ENCODE measurements at regions not wholly inside any gene's neighbourhood (a gene's known extent, or its start where the extent isn't known, plus 50 kb on each side); places are given as distances from the start of the nearest gene placed in this dataset.

DNA sequence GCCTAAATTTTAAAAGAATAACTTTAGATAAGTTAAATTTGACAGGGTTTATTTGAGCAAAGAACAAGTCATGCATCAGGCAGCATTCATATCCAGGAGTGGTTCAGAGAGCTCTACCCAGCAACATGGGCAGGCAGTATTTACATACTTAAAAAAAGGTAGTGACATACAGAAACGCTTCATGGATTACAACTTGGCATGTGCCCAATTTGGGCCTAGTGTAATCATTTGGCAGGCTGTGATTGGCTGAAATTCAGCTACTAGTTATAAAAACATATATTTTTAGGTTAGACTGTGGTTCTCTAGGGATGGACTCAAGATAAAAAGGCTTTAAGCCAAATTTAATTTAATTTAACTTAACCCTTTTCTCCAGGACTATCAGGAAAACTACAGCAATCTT is 374.0 kb upstream of the ADAMTS16 start:
- FAIRE-seq (no peak), DNase-seq (ENCODE audit: low spot score) (no peak)

DNA sequence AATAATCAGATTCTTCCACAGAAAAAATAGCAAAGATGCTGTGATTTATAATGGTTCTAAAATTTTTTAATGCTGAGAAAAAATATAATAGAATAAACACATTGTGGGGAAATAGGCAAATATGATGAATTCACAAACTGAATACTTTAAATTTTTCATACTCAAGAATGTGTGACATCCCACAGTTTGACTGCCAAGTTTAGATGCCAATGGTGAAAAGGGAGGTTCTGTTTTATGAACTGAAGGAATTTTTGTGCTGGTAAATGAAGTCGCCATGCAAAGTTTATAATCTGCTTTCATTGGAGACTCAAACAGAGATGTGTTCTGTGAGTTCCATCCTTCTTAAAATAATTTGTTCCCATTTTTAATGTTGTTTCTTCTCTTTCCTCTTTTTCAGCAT is 367.5 kb upstream of the ADAMTS16 start:
- FAIRE-seq (peak; percentile 37), DNase-seq (ENCODE audit: low spot score) (no peak)

- FAIRE-seq (no peak), DNase-seq (ENCODE audit: low spot score) (no peak)
These were observed 366.3 kb upstream of the ADAMTS16 start for GRCh38 chr5:4773827-4774317.

- FAIRE-seq (no peak), DNase-seq (ENCODE audit: low spot score) (no peak)
These were observed 362.7 kb upstream of the ADAMTS16 start for GRCh38 chr5:4777435-4777834.

GRCh38 chr5:4780633-4781032 is 359.5 kb upstream of the ADAMTS16 start:
- DNase-seq (ENCODE audit: low spot score): no peak
- FAIRE-seq: no peak

DNA sequence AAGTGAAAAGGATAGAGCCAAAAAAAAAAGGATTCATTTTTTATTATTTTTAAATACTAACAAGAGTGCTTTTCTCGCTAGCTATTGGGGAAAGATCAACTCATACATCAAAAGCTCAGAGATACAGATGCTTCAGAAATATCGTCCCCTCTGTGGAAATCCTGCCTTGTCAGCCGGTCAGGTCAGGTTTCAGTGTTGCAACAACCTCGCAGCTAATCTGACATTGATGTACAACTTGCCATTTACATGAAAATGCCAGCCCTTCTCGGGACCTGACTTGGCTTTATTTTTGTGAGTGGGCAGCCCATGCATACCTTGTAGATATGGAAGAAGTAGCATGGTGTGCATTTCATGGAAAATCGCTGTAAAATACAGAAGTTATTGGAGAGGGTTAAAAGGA is 358.8 kb upstream of the ADAMTS16 start:
- DNase-seq (ENCODE audit: low spot score) (no peak), FAIRE-seq (no peak)

DNA sequence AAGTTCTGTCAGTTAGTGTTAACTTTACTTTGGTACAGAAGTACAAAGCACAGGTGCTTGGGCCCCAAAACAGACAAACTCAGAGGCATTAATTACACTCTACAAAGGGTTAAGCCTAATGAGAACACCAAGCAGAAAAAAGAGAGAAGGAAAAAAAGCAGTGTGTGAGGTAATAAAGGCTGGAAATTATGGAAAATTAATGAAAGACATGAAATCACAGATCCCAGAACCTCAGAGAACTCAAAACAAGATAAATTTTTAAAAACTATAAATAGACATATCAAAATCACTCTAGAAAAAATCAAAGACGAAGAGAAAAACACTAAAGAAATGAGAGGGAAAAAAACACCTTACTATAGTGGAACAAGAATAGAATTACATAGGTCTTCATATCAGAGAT is 354.2 kb upstream of the ADAMTS16 start:
- DNase-seq (ENCODE audit: low spot score) (no peak), FAIRE-seq (no peak)

DNA sequence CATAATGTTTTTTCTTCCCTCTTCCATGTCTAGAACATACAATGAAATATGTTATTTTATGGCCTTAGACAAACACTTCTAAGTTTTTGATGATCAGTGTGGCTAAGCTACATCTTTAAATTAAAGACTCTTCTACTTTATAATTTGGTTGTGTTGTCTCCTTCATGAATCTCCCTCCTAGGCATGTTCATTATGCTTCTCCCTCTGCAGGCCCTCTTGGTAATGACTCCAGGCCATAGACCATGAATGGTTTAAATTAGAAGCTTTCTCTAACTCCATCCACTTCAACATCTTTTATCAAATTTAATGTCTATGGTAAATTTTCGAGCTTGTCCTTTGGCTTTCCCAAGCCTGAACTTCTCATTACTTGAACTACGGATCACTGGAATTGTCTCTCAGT is 342.7 kb upstream of the ADAMTS16 start:
- DNase-seq (ENCODE audit: low spot score) (no peak), FAIRE-seq (no peak)

DNA sequence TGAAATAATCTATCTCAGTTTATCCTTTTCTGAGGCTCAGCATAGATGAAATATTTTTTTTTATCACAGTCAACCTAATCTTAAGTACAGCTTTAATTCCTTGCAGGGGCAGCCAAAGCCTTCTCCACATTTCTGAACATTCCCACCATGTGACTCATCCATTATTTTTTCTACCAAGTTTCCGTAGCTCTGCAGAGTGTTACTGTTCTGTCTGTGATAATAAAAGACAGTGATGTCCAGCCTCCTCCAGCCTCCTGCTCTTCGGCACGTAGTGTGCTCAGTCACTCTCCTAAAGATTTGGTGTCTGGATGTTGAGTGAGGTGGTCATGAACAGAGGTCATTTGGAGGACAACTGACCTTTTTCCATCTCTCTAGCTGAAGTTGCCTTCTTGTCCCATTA is 338.1 kb upstream of the ADAMTS16 start:
- DNase-seq (ENCODE audit: low spot score) (peak; percentile 74), FAIRE-seq (peak; percentile 82)

DNA sequence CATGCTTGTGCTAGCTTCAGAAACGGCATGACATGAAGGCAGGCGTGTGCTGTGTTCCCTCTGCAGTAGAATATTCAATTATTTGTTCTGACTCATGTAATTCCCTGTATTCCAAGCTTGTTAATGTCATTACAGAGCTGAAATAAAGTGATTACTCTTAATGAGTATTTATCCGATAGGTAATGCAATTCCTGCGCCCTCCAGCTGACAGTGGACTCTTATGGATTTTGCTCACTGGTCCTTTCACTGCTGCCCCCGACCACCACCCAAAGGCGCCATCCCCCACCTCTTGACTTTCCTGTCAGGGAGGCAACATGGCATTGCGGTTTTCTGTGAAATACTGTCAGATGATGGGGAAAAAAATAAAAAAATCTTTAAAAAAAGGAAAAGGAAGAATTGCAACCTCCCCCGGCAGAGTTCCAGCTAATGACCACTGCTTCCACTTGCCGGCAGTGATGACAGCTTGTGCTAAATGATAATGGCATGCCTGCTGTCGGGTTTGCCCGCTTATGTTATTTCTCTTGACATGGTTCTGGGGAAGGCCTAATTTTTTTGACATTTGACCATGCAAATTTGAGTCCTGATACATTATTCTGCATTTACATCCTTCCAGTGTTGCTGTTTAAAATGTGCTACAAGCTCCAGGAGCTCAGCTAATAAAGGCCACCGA is 335.3 kb upstream of the ADAMTS16 start:
- DNase-seq (ENCODE audit: low spot score): no peak
- FAIRE-seq: no peak

DNA sequence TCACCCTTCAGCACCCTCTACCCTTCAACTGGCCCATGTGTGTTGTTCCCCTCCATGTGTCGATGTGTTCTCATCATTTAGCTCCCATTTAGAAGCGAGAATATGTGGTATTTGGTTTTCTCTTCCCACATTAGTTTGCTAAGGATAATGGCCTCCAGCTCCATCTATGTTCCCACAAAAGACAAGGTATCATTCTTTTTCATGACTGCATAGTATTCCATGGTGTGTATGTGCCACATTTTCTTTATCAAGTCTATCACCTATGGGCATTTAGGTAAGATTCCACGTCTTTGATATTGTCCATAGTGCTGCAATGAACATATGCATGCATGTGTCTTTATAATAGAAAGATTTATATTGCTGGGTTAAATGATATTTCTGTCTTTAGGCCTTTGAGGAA is 325.1 kb upstream of the ADAMTS16 start:
- no peak for FAIRE-seq

DNA sequence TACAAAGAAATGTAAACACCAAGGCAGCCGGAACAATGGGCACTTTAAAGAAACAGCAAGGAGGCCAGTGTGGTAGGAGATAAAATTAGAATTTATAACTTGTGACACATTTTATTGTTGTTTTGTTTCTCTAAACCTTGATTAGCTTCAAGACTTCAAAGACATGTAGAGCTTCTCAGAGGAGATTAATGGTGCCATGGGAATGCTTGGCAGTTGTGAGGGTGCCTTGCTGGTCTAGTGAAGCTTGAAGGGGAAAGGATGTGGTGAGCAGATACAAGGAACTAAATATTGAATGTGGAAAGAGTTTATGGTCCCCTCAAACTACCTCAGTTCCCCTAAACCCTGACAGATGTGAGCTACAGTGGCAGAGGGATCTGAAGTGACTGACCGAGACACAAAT is 322.4 kb upstream of the ADAMTS16 start:
- FAIRE-seq (no peak), DNase-seq (ENCODE audit: low spot score) (no peak)

More for the DNA sequence above, 325.1 kb upstream of the ADAMTS16 start:
- DNase-seq (ENCODE audit: low spot score): no peak

DNA sequence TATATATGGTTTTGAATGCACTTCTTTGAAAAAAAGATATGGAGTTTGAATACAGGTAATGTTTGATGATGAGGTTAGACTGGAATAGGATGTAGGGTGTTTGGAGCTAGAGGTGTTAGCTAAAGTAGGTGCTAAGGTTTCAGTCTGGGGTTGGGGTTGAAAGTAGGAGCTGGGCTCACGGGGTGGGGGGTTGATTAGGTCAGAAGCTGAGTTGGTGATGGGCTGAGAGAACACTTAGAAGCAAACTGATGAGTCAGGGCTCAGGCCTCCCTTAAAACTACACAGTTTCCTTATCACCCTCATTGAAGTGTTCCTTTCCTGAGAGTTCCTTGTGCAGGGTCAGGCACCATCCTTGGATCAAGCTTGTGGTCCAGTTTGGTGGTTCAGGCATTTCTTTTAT is 308.8 kb upstream of the ADAMTS16 start:
- FAIRE-seq: no peak

DNA sequence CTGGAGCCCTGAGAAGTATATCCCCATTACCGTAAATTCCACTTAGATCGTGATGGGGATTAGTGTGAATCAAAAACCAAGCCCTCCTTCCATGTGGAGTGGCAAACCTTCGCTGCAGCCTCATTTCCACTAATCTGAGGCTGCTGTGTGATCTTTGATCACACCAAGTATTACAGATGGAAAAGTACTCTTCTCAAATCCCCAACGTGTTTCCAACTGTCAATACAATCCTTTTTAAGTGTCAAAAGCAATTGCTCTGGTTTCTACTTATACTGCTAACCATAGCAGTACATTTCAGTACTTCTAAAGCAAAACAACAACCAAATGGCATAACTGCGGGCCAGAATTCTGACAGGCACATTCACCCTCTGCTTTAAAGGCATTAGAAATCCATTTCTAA is 307.7 kb upstream of the ADAMTS16 start:
- no peak for FAIRE-seq
- DNase-seq (ENCODE audit: low spot score): no peak

More for the DNA sequence above, 308.8 kb upstream of the ADAMTS16 start:
- no peak for DNase-seq (ENCODE audit: low spot score)

- no peak for DNase-seq (ENCODE audit: low spot score)
- no peak for FAIRE-seq
These were observed 306.9 kb upstream of the ADAMTS16 start for GRCh38 chr5:4833104-4833738.

DNA sequence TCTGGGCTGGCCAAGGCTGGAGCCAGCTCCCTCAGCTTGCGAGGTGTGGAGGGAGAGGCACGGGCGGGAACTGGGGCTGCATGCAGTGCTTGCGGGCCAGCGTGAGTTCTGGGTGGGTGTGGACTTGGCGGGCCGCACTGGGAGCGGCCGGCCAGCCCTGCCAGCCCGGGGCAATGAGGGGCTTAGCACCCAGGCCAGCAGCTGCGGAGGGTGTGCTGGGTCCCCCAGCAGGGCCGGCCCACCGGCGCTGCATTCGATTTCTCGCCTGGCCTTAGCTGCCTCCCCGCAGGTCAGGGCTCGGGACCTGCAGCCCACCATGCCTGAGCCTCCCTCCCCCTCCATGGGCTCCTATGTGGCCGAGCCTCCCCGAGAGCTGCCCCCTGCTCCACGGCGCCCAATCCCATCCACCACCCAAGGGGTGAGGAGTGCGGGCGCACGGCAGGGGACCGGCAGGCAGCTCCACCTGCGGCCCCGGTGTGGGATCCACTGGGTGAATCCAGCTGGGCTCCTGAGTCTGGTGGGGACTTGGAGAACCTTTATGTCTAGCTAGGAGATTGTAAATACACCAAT is 302.6 kb upstream of the ADAMTS16 start:
- FAIRE-seq (no peak), DNase-seq (ENCODE audit: low spot score) (no peak)

- no peak for DNase-seq (ENCODE audit: low spot score)
- FAIRE-seq: no peak
These were observed 294.9 kb upstream of the ADAMTS16 start for GRCh38 chr5:4845221-4845620.

DNA sequence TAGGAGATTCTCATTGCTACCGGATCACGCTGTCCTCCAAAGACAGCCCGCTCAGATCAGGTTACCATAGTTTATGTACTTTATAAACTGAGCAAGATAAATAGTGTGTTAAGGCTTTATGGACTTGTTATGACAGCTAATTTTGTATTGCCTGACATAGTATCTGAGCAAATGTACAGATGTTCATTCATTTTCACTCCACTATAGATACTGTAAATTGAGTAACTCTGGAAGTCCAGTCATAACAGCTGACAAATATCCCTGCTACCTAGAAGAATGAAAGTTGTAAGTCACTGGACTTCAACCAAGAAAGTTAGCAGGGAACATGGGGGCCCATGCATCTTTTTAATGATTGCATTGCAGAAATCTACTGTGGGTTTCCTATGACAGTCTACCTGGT is 292.4 kb upstream of the ADAMTS16 start:
- no peak for FAIRE-seq

GRCh38 chr5:4855036-4855435 is 285.1 kb upstream of the ADAMTS16 start:
- FAIRE-seq (no peak), DNase-seq (ENCODE audit: low spot score) (no peak)

More for the DNA sequence above, 292.4 kb upstream of the ADAMTS16 start:
- DNase-seq (ENCODE audit: low spot score): no peak

DNA sequence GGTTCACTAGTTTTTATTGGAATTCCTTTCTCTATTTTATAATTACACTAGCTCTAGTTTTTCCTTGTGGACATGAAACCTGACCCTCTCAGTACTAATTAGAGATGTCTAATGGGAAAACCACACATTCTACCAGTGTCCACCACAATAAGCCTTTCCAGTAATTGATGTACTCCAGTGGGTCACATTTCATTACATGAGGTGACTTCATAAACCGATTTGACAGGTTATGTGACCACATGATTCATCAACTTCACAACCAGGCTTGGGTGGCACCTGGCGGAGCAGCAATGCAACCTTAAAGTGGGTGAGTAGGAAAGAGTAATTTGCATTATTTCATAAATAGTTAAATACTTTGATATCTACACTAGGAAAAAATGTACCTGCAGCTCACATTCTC is 284.2 kb upstream of the ADAMTS16 start:
- DNase-seq (ENCODE audit: low spot score): no peak
- FAIRE-seq: no peak

DNA sequence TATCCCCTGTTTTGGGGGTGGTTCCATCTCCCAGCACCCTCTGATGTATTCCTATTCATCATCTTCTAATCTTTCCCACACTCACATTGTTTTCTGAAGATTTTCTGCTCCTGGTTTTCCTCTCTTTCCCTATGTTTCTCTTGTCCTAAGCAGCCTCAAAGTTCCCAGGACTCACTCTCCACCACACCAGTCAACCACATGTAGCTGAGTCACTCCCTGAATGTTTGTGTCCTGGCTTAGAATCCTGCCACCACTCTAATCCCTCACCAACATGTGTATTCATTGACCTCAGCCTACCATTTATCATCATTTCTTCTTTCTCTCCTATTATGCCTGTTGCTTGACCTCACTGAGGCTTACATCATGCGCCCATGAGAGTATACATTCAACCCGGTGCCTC is 282.4 kb upstream of the ADAMTS16 start:
- peak; percentile 50 for DNase-seq (ENCODE audit: low spot score)
- FAIRE-seq: peak; percentile 57

GRCh38 chr5:4859500-4860235 is 280.5 kb upstream of the ADAMTS16 start:
- FAIRE-seq: peak; percentile 62

More at GRCh38 chr5:4859500-4860235, 280.5 kb upstream of the ADAMTS16 start:
- DNase-seq (ENCODE audit: low spot score): no peak
